Ishikawa (cell line): ENCODE measurements at regions not wholly inside any gene's neighbourhood (a gene's known extent, or its start where the extent isn't known, plus 50 kb on each side); places are given as distances from the start of the nearest gene placed in this dataset.

Experiments
- CREB1 ChIP-seq: IDR thresholded peaks from 2 replicates; pipeline ENCODE4 v1.6.1; 2012; ENCODE audit warnings: low read depth
- EP300 ChIP-seq: IDR thresholded peaks from 2 replicates; pipeline ENCODE4 v1.6.1; 2012; ENCODE audit warnings: borderline replicate concordance
- RAD21 ChIP-seq: IDR thresholded peaks from 2 replicates; pipeline ENCODE4 v1.6.1; 2012; ENCODE audit warnings: low read depth
- TAF1 ChIP-seq: IDR thresholded peaks from 2 replicates; pipeline ENCODE4 v1.6.1; 2012; ENCODE audit warnings: low read depth, mild to moderate bottlenecking
- TEAD4 ChIP-seq: IDR thresholded peaks from 2 replicates; pipeline ENCODE4 v1.6.1; 2012
- ZBTB7A ChIP-seq: IDR thresholded peaks from 2 replicates; pipeline ENCODE4 v1.6.1; 2012; ENCODE audit warnings: low read depth
- TF ChIP-seq, protein P1 (sequence below): IDR thresholded peaks from 2 replicates; pipeline ENCODE4 v1.6.1; 2012; ENCODE audit warnings: low read depth, mild to moderate bottlenecking

DNA sequence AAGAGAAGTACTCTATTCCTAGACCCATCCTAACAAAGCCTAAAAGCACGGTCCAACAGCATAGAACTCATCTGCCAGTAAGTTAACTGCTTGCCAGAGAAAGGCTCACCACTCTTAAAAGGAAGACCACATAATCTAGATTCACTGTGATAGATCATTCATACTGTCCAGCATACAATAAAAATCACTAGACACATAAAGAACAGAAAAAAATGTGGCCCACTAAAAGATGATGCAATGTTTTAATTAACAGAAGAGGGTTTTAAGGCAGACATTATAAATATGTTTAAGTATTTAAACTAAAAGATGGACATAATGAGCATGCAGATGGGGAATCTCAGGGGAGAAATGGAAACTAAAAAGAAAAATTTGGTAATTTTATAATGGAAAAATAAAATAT, 157.5 kb upstream of the CDH4 start:
- TF ChIP-seq TAF1: no peak
- no peak for TF ChIP-seq EP300
- TF ChIP-seq RAD21: no peak
- TF ChIP-seq ZBTB7A: no peak
- TF ChIP-seq TEAD4: no peak
- TF ChIP-seq, protein P1, sequence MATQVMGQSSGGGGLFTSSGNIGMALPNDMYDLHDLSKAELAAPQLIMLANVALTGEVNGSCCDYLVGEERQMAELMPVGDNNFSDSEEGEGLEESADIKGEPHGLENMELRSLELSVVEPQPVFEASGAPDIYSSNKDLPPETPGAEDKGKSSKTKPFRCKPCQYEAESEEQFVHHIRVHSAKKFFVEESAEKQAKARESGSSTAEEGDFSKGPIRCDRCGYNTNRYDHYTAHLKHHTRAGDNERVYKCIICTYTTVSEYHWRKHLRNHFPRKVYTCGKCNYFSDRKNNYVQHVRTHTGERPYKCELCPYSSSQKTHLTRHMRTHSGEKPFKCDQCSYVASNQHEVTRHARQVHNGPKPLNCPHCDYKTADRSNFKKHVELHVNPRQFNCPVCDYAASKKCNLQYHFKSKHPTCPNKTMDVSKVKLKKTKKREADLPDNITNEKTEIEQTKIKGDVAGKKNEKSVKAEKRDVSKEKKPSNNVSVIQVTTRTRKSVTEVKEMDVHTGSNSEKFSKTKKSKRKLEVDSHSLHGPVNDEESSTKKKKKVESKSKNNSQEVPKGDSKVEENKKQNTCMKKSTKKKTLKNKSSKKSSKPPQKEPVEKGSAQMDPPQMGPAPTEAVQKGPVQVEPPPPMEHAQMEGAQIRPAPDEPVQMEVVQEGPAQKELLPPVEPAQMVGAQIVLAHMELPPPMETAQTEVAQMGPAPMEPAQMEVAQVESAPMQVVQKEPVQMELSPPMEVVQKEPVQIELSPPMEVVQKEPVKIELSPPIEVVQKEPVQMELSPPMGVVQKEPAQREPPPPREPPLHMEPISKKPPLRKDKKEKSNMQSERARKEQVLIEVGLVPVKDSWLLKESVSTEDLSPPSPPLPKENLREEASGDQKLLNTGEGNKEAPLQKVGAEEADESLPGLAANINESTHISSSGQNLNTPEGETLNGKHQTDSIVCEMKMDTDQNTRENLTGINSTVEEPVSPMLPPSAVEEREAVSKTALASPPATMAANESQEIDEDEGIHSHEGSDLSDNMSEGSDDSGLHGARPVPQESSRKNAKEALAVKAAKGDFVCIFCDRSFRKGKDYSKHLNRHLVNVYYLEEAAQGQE: no peak
- no peak for TF ChIP-seq CREB1
